ENCODE measurements at regions not wholly inside any gene's neighbourhood (a gene's known extent, or its start where the extent isn't known, plus 50 kb on each side); places are given as distances from the start of the nearest gene placed in this dataset.
"Not testable (repeated sequence)": the region's sequence is repeated elsewhere in the genome, so short reads cannot be mapped to it uniquely, and the experiment has no call there.

DNA sequence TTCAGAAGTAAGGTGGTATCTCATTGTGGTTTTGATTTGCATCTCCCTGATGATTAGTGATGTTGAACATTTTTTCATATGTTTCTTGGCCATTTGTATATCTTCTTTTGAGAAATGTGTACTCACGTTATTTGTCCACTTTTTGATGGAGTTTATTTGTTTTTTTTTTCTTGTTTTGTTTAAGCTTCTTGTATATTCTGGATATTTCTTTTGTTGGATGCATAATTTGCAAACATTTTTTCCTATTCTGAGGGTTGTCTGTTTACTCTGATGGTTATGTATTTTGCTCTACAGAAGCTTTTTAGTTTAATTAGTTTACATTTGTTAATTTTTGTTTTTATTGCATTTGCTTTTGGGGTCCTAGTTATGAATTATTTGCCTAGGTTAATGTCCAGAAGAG lies 927.4 kb upstream of the LRFN5 start:
- no peak for DNase-seq

DNA sequence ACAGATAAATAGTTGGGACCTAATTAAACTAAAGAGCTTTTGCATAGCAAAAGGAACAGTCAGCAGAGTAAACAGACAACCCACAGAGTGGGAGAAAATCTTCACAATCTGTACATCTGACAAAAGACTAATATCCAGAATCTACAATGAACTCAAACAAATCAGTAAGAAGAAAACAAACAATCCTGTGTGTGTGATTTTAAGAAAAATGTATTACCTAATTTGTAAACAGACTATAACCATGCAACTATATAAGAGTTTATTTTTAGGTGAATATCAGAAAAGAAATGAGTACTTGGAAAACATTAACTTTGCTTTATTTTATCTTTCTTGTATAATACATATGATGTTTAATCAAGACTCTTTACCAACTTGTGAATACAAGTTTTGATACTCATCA lies 929.5 kb upstream of the LRFN5 start:
- not testable (repeated sequence) for DNase-seq

GRCh38 chr14:40674502-40674901 lies 932.2 kb upstream of the LRFN5 start:
- no peak for DNase-seq

- peak; percentile 2 for DNase-seq
Measured at GRCh38 chr14:40656311-40656710, 950.4 kb upstream of the LRFN5 start.

- DNase-seq: no peak
Measured at GRCh38 chr14:40652089-40652691, 954.5 kb upstream of the LRFN5 start.

DNA sequence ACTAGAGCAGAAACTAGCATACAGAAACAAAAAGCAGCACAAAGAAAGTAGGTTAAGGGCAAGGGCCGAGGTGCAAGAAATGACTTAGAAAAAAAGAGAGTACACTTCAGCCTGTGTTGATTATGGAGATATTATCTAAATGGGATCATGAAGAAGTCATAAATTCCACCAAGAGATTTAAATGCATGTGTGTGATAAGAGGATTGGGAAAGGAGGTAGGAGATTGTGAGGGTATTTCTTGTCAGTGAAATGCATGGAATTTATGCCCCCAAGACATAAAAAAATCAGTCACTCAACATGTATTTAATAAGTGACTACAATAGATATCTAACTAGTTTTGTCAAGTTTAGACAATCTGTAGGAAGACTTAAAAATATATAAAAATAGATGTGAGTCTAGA lies 976.2 kb upstream of the LRFN5 start:
- no peak for DNase-seq

DNA sequence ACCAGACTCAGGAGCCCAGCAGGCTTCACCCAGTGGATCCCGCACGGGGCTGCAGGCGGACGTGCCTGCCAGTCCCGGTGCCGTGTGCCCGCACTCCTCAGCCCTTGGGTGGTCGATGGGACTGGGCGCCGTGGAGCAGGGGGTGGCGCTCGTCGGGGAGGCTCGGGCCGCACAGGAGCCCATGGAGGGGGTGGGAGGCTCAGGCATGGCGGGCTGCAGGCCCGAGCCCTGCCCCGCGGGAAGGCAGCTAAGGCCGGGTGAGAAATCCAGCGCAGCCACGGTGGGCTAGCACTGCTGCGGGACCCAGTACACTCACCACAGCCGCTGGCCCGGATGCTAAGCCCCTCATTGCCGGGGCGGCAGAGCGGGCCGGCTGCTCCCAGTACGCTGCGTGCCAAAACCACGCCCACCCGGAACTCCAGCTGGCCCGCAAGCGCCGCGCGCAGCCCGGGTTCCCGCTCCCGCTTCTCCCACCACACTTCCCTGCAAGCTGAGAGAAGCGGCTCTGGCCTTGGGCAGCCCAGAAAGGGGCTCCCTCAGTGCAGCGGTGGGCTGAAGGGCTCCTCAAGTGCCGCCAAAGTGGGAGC lies 977.0 kb upstream of the LRFN5 start:
- not testable (repeated sequence) for DNase-seq

DNA sequence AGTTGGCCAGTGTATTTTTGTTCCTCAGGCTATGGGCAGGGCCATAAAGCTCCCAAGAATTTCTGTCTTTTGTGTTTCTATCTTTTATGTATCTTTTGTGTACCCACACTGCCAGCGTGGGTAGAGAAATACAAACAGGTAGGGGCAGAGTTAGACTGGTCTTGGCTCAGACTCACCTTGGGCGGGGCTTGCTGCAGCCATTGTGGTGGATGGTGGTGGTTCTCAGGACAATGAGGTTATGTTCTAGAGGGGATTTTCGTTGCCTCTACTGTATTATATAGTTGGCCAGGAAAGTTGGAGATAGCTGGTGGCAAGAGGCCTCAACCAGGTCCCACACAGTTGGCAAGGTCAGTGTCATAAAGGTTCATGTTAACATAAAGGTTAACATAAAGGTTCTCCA lies 977.5 kb upstream of the LRFN5 start:
- DNase-seq: no peak

GRCh38 chr14:40623643-40624042 lies 983.0 kb upstream of the LRFN5 start:
- peak; percentile 2 for DNase-seq

DNA sequence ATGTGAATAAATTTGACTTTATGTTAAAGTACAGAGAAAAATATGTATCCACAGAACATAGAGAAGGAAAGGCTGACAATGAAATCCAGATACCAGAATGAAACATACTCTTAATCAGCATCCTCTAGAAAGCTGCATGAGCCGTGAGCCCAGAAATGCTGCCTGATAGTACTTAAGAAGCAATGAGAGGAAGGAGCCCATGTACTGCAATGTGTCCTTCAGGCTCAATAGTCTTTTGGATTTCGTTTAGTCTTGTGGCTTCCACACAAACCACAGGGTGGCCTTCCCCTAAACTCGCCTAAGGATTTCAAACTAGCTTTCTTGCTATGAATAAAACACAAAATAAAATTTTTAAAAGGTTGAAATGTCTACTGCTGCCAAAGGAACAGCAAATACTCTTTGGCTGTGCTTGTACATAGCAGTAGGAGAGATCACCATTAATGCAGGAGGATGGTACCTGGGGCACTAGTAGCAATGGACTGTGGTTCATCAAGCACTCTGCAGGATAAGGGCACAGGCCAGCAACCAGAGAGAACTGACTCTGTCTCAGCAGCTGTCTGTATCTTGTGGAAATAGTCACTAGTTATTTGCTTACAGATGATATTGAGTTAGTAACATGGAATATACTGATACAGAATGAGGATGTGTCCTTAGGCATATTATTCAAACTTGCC lies 988.3 kb upstream of the LRFN5 start:
- no peak for DNase-seq

- DNase-seq: no peak
Measured at GRCh38 chr14:40616579-40616978, 990.1 kb upstream of the LRFN5 start.

GRCh38 chr14:40601063-40601462 lies 1005.6 kb upstream of the LRFN5 start:
- no peak for DNase-seq

DNA sequence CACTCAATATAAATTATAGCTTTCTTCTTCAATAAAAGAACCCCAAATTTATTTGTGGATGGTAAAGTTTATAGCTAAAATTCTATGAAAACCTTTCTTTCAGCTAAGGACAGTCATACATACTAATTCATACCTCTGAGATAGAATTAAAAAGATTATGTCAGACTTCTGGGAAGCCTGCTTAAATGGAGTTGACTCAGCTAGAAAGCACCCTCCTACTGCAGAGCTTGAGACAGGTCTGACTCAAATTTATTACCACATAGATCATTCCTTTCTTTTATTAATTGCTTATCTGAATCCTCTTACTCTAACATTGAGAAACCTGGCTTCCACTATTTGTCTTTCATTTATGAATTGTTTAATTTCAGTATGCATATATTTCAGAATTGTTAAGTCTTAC lies 1007.0 kb upstream of the LRFN5 start:
- DNase-seq: no peak

GRCh38 chr14:40581264-40581663 lies 1025.4 kb upstream of the LRFN5 start:
- no peak for DNase-seq

GRCh38 chr14:40576880-40577478 lies 1029.7 kb upstream of the LRFN5 start:
- DNase-seq: no peak

GRCh38 chr14:40574780-40575179 lies 1031.9 kb upstream of the LRFN5 start:
- DNase-seq: peak; percentile 8

- no peak for DNase-seq
Measured at GRCh38 chr14:40525314-40525713, 1081.4 kb upstream of the LRFN5 start.

- no peak for DNase-seq
Measured at GRCh38 chr14:40523123-40523522, 1083.6 kb upstream of the LRFN5 start.

DNA sequence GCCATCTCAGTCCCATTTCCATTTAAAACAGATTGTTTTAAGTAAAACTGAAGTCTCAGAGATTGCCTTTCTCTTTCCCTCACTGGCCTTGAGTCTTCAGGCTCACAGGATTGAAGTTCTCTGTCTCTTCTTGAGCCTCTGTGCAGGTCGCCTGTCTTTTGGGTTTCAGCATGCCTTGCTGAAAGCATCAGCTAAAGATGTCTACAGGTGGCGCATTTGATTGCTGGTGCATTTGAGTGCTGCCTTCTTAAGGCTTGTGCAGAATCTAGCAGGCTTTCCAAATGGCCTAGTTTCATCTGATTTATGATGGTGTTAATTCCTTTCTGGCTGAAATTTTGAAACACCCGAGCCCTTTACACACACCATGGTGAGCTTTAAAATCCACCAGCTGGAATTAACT lies 1062.2 kb upstream of the FBXO33 start:
- DNase-seq: no peak

DNA sequence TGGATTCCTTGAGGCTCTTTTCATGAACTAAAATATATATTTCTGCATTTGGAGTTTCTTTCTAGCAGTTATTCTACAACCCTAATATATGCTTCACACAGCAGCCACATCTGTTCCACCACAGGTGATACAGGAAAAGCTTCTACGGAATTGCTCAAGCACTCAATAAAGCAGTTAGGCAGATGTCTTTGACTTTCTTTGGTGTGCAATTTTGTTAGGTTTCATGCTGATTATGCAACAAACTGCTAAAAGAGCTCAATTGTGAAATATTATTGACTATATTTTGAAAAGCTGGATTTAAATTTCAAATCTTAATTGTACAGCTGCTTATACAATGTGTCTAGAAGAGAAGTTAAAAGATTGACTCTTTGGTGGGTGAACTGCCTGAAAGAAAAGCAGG lies 1055.6 kb upstream of the FBXO33 start:
- DNase-seq: no peak

GRCh38 chr14:40485688-40486087 lies 1053.5 kb upstream of the FBXO33 start:
- no peak for DNase-seq

- DNase-seq: no peak
Measured at GRCh38 chr14:40476005-40476404, 1043.8 kb upstream of the FBXO33 start.

- DNase-seq: no peak
Measured at GRCh38 chr14:40467969-40468368, 1035.7 kb upstream of the FBXO33 start.

GRCh38 chr14:40464531-40464930 lies 1032.3 kb upstream of the FBXO33 start:
- DNase-seq: no peak
